ENCODE measurements at regions not wholly inside any gene's neighbourhood (a gene's known extent, or its start where the extent isn't known, plus 50 kb on each side); places are given as distances from the start of the nearest gene placed in this dataset.

GRCh38 chr3:153591561-153592245, 429.7 kb downstream of the RAP2B start:
- no peak for TF ChIP-seq CTCF (conservative IDR thresholded peaks at IDR 0.05 in 1 of 2, IDR thresholded peaks at IDR 0.05 in 1 of 2; ENCODE audit: low read depth in 1 of 2, low read length in 2 of 2)
- no peak for TF ChIP-seq EZH2 (IDR thresholded peaks at IDR 0.05; ENCODE audit: low read length, missing control alignments)

Data from fibroblast of lung (primary cell).